ENCODE measurements at regions not wholly inside any gene's neighbourhood (a gene's known extent, or its start where the extent isn't known, plus 50 kb on each side); places are given as distances from the start of the nearest gene placed in this dataset.

DNA sequence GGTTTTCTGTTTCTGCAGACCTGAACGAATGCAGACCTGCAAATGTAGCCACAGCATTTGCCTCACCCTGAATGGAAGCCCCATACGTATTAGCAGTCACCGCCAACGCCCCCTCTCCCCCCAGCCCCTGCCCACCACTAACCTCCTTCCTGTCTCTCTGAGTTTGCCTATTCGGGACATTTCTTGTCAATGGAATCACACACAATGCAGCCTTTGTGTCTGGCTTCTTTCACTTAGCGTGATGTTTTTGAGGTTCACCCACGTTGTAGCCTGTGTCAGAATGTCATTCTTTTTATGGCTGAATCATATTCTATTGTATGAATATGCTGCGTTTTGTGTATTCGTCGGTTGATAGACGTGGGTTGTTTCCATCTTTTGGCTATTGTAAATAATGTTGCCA is 178.6 kb downstream of the AACS start:
- CTCF ChIA-PET, result no interaction called here

DNA sequence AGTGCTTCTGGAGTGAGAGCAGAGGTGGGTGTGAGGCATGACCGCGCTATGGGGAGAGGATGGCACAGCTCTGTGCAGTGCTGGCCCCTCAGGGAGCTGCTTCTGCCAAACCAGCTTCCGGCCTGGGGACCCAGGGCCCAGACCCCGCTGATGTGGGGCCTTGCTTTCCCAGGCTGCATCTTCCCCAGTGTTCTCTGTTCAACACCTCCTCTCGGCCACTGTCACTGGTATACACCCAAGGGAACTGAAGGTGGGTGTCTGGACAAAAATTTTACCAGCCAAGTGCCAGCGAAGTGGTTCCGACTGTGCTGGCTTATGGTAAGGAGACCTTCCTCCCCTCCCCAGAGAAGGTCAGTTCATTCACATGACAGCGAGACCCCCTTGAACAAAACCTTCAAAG is 179.1 kb downstream of the AACS start:
- Mint-ChIP-seq H3K27me3 (ENCODE audit: unreplicated experiment) (peaks cover 84% of the 10 kb centered on the region), H3K27ac (ENCODE audit: unreplicated experiment) (no peak overlapping the region), H3K36me3 (ENCODE audit: insufficient read depth, unreplicated experiment) (no peaks in the 10 kb centered on the region), H3K9me3 (ENCODE audit: low read depth, unreplicated experiment) (no peaks in the 10 kb centered on the region), H3K4me3 (ENCODE audit: low read depth, unreplicated experiment) (no peak overlapping the region), H3K4me1 (ENCODE audit: low read depth, unreplicated experiment) (no peaks in the 10 kb centered on the region)
- CTCF ChIA-PET, result no interaction called here
- no peak for DNase-seq
- intact Hi-C loops (cut with micrococcal nuclease; ENCODE audit: unreplicated experiment), result no loop called here
- no TSS peak for BruUV-seq (replicated peaks)
- TF ChIP-seq, protein P1, sequence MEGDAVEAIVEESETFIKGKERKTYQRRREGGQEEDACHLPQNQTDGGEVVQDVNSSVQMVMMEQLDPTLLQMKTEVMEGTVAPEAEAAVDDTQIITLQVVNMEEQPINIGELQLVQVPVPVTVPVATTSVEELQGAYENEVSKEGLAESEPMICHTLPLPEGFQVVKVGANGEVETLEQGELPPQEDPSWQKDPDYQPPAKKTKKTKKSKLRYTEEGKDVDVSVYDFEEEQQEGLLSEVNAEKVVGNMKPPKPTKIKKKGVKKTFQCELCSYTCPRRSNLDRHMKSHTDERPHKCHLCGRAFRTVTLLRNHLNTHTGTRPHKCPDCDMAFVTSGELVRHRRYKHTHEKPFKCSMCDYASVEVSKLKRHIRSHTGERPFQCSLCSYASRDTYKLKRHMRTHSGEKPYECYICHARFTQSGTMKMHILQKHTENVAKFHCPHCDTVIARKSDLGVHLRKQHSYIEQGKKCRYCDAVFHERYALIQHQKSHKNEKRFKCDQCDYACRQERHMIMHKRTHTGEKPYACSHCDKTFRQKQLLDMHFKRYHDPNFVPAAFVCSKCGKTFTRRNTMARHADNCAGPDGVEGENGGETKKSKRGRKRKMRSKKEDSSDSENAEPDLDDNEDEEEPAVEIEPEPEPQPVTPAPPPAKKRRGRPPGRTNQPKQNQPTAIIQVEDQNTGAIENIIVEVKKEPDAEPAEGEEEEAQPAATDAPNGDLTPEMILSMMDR (IDR thresholded peaks at IDR 0.05; ENCODE audit: unreplicated experiment), result no peak

More for the DNA sequence above, 178.6 kb downstream of the AACS start:
- Mint-ChIP-seq H3K27me3 (ENCODE audit: unreplicated experiment) (peaks cover 84% of the 10 kb centered on the region), H3K27ac (ENCODE audit: unreplicated experiment) (no peak overlapping the region), H3K9me3 (ENCODE audit: low read depth, unreplicated experiment) (no peaks in the 10 kb centered on the region), H3K4me1 (ENCODE audit: low read depth, unreplicated experiment) (no peaks in the 10 kb centered on the region), H3K4me3 (ENCODE audit: low read depth, unreplicated experiment) (no peak overlapping the region), H3K36me3 (ENCODE audit: insufficient read depth, unreplicated experiment) (no peaks in the 10 kb centered on the region)
- TF ChIP-seq, protein P1 (IDR thresholded peaks at IDR 0.05; ENCODE audit: unreplicated experiment), result no peak
- DNase-seq, result no peak
- intact Hi-C loops (cut with micrococcal nuclease; ENCODE audit: unreplicated experiment), result no loop called here
- no TSS peak for BruUV-seq (replicated peaks)

DNA sequence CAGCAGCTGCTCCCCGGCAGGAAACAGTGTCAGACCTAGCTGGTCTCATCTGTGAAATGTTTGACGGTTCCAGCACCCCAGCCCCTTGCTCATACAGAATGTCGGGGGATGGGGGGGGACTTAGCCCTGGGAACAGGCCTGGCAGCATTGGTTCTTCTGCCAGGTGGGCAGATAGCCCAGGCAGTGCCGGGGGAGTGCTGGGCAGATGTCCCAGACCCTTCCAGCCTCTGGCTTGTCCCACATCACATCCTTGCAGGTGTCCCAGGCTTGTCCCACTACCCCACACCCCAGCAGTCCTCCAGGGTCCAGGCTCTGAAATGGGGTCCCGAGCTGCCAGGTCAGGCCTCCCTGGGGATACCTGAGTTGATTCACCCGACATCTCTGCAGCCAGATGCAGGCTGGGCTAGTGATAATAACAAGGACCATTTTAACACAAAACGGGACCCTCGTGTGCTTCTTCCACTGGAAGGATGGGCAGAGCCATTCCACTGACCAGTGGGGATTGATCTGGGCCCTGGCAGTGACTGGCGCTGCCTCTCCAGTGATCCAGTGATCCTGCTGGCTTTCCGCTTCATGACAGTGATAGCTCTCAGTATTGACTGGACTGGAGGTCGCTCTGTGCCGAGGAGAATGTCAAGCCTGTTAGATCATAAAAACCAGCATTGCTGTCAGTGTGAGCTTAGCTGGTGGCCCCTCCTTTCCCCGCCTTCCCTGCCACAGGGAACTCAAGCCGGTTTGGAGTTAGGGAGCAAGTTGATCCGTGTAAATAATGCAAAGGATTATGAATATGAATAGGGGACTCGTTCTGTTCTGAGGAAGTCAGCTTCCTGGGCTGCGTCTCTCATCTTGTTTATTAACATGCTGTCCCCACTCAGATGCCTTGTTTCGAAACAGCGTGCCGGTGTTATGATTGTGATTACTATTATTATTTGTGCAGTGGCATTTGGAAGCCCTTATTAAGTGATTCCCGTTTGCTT is 180.6 kb downstream of the AACS start:
- Mint-ChIP-seq H3K27ac (ENCODE audit: unreplicated experiment) (no peak overlapping the region), H3K9me3 (ENCODE audit: low read depth, unreplicated experiment) (no peaks in the 10 kb centered on the region)
- TF ChIP-seq, protein P1 (IDR thresholded peaks at IDR 0.05; ENCODE audit: unreplicated experiment), result no peak

DNA sequence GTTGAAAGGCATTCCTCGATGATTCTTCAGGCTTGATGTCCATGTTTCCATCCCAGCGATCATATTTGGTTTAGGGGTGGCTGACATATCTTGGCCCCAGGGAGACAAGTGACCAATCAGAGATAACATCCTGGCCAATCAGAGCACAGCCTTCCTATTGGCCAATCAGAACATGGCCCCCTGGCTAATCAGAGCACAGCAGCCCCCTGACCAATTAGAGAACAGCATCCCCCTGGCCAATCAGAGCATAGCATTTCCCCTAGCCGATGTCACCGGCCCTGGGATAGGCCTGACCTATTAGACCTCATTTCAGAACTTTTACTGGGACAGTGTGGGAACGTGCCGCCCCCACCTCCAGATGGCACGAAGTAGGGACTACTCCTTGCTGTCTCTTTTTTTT is 182.2 kb downstream of the AACS start:
- BruUV-seq (replicated peaks), result no TSS peak
- intact Hi-C loops (cut with micrococcal nuclease; ENCODE audit: unreplicated experiment), result no loop called here
- Mint-ChIP-seq H3K4me3 (ENCODE audit: low read depth, unreplicated experiment) (no peak overlapping the region), H3K9me3 (ENCODE audit: low read depth, unreplicated experiment) (no peaks in the 10 kb centered on the region), H3K4me1 (ENCODE audit: low read depth, unreplicated experiment) (no peaks in the 10 kb centered on the region), H3K27ac (ENCODE audit: unreplicated experiment) (no peak overlapping the region), H3K36me3 (ENCODE audit: insufficient read depth, unreplicated experiment) (no peaks in the 10 kb centered on the region), H3K27me3 (ENCODE audit: unreplicated experiment) (peaks cover 99% of the 10 kb centered on the region)
- TF ChIP-seq, protein P1 (IDR thresholded peaks at IDR 0.05; ENCODE audit: unreplicated experiment), result no peak
- CTCF ChIA-PET, result no interaction called here
- no peak for DNase-seq

More for the DNA sequence above, 180.6 kb downstream of the AACS start:
- H3K27me3 Mint-ChIP-seq (ENCODE audit: unreplicated experiment), result peaks cover 97% of the 10 kb centered on the region
- DNase-seq, result no peak
- no peaks in the 10 kb centered on the region for H3K4me1 Mint-ChIP-seq (ENCODE audit: low read depth, unreplicated experiment)
- no peak overlapping the region for H3K4me3 Mint-ChIP-seq (ENCODE audit: low read depth, unreplicated experiment)
- intact Hi-C loops (cut with micrococcal nuclease; ENCODE audit: unreplicated experiment), result loop anchor here (1.0 kb wide), 1 partner anchor 48 kb away; no protein-coding TSS in a partner anchor
- CTCF ChIA-PET, result interaction anchor here (0.6 kb wide), 1 partner anchor 1630 kb away, joined by 9 read pairs; no protein-coding TSS in a partner anchor
- H3K36me3 Mint-ChIP-seq (ENCODE audit: insufficient read depth, unreplicated experiment), result no peaks in the 10 kb centered on the region
- BruUV-seq (replicated peaks), result no TSS peak
